Fibroblast of mammary gland (primary cell): ENCODE measurements at regions not wholly inside any gene's neighbourhood (a gene's known extent, or its start where the extent isn't known, plus 50 kb on each side); places are given as distances from the start of the nearest gene placed in this dataset.
"Not testable (repeated sequence)": the region's sequence is repeated elsewhere in the genome, so short reads cannot be mapped to it uniquely, and the experiment has no call there.

Experiments used
- DNase-seq: peaks from one replicate; pipeline ENCODE4 v3.0.0-alpha.2; 2010; ENCODE audit warnings: low read depth
- H3K4me3 ChIP-seq: 2 replicates; pipeline ENCODE4 v1.5.1; 2011; ENCODE audit warnings: low read depth, mild to moderate bottlenecking, low read length, moderate library complexity; ENCODE audit not compliant: control insufficient read depth
- TF ChIP-seq, protein P1 (sequence below): conservative IDR thresholded peaks from 2 replicates; pipeline ENCODE4 v1.5.1; 2011; ENCODE audit warnings: low read depth, low read length, inconsistent platforms; ENCODE audit not compliant: control insufficient read depth, insufficient read depth

DNA sequence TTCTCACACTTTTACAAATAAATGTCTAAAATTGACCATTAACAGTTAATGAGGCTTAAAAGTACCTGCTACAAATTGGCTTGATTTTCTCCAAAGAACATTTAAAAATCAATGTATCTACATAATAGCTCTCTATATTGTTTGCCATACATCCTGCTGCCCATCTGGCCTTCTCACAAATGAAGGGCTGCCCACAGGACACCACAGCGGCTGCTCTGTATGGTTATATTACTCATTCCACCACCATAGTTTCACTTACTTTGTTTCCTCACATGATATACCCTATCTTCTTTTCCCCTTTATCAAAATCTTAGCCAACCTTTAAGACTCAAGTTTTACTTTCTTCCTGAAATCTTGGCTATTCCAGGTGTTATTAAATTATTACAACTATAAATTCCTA lies 407.7 kb upstream of the HTR1E start:
- TF ChIP-seq, protein P1, sequence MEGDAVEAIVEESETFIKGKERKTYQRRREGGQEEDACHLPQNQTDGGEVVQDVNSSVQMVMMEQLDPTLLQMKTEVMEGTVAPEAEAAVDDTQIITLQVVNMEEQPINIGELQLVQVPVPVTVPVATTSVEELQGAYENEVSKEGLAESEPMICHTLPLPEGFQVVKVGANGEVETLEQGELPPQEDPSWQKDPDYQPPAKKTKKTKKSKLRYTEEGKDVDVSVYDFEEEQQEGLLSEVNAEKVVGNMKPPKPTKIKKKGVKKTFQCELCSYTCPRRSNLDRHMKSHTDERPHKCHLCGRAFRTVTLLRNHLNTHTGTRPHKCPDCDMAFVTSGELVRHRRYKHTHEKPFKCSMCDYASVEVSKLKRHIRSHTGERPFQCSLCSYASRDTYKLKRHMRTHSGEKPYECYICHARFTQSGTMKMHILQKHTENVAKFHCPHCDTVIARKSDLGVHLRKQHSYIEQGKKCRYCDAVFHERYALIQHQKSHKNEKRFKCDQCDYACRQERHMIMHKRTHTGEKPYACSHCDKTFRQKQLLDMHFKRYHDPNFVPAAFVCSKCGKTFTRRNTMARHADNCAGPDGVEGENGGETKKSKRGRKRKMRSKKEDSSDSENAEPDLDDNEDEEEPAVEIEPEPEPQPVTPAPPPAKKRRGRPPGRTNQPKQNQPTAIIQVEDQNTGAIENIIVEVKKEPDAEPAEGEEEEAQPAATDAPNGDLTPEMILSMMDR: no peak
- no peak for DNase-seq
- no peak overlapping the region for H3K4me3 ChIP-seq

- TF ChIP-seq, protein P1: no peak
- DNase-seq: no peak
- no peak overlapping the region for H3K4me3 ChIP-seq
Measured at GRCh38 chr6:86526238-86526637, 411.1 kb upstream of the HTR1E start.

- TF ChIP-seq, protein P1: no peak
- H3K4me3 ChIP-seq: no peak overlapping the region
- no peak for DNase-seq
Measured at GRCh38 chr6:86516087-86516486, 421.2 kb upstream of the HTR1E start.

DNA sequence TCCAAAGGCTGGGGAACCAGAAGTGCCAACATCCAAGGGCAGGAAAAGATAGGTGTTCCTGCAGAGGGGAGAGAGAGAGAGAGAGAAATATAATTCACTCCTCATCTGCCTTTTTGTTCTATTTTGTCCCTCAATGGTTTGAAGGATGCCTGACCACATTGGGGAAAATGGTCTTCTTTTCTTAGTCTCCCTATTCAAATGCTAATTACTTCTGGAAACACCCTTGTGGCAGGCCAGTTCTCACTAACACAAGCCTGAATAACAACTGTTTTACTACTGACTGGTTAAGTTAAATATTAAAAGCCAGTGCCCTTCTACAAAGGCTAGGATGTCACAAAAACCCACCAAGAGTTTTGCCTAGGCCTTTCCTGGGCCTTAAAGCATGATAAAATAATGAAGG lies 425.4 kb upstream of the HTR1E start:
- TF ChIP-seq, protein P1: no peak
- no peak overlapping the region for H3K4me3 ChIP-seq
- no peak for DNase-seq

DNA sequence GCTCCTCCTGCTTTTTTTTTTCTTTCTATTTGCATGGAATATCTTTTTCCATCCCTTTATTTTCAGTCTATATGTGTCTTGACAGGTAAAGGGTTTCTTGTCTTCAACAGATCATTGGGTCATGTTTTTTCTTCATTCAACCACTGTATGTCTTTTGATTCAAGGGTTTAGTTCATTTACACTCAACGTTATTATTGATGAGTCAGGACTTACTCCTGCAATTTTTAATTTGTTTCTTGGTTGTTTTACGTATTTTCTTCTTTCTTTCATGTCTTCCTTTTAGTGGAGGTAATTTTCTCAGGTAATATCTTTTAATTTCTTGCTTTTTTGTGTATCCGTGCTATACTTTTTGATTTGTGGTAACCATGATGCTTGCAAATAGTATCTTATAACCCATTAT lies 429.1 kb upstream of the HTR1E start:
- TF ChIP-seq, protein P1: no peak
- no peak for DNase-seq

DNA sequence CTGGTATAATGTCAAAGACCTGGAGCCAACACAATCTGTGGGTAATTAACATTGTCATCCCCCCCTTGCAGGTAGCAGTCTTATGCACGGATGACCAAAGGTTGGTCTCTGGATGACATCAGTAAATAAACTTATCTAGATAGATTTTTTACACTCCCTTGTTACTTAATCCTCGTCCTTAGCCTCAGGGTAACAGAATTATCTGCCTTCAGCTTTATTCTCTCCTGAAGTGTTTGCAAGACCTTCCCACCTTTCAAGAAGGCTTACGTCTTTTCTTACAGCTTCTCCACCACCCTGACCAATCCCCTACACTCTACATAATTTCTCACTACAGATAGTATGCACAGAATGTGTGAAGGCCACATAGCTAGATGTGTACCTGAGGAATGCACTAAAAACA lies 434.8 kb upstream of the HTR1E start:
- DNase-seq: no peak
- TF ChIP-seq, protein P1: no peak
- H3K4me3 ChIP-seq: no peak overlapping the region

More for the DNA sequence above, 429.1 kb upstream of the HTR1E start:
- no peak overlapping the region for H3K4me3 ChIP-seq

GRCh38 chr6:86500035-86500434 lies 437.3 kb upstream of the HTR1E start:
- TF ChIP-seq, protein P1: no peak
- DNase-seq: no peak
- no peak overlapping the region for H3K4me3 ChIP-seq

DNA sequence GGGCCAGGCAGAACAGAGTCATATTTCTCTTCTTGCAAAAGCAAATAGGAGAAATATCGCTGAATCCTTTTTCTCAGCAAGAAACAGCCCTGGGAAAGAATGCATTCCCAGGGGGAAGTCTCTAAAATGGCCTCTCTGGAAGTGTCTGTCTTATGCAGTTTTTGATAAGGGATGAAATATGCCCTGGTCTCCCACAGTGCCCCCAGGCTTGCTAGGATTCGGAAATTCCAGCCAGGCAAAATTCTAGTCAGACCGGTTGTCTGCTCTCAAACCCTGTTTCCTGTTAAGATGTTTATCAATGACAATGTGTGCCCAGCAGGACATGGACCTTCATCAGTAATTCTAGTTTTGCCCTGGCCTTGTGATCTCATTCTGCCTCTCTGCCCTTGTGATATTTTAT lies 448.3 kb upstream of the HTR1E start:
- not testable (repeated sequence) for H3K4me3 ChIP-seq, DNase-seq
